B cell (primary cell): ENCODE measurements at regions not wholly inside any gene's neighbourhood (a gene's known extent, or its start where the extent isn't known, plus 50 kb on each side); places are given as distances from the start of the nearest gene placed in this dataset.

Experiments used
- ATAC-seq: fragments of 200-7000 bp; cut with Tn5 transposase; one replicate; pipeline ENCODE4 v1.10.0; 2021; ENCODE audit warnings: low read depth, mild to moderate bottlenecking, moderate number of reproducible peaks, moderate library complexity
- CTCF ChIA-PET: fragments of 350-600 bp; sonication (Branson Sonifier 250); formaldehyde crosslinking; loops from one replicate; lab custom pipeline; 2021; ENCODE audit warnings: antibody characterized with exemption, inconsistent platforms; lab: Charles Lee
- POLR2A ChIA-PET: fragments of 350-600 bp; sonication (Branson Sonifier 250); formaldehyde crosslinking; loops from one replicate; lab custom pipeline; 2021; ENCODE audit warnings: antibody characterized with exemption; lab: Charles Lee
- DNase-seq: peaks from one replicate; pipeline ENCODE4 v3.0.0; 2013
- H2AFZ ChIP-seq: 2 replicates; pipeline ENCODE4 v1.6.1; 2012; ENCODE audit warnings: mild to moderate bottlenecking, low read depth, low read length; ENCODE audit not compliant: insufficient read depth, poor library complexity, severe bottlenecking
- H3K27ac ChIP-seq, 2 donors: 1 replicate in 1 of 2; 2 replicates in 1 of 2; pipeline ENCODE4 v1.5.1; 2012 to 2013; ENCODE audit warnings: low read length in 2 of 2, mild to moderate bottlenecking in 2 of 2, moderate library complexity in 1 of 2
- H3K27me3 ChIP-seq, 4 experiments: fragments of 200-600 bp in 1 of 4; sonication (generic) in 1 of 4; replicated peaks in 1 of 4; 1 replicate in 2 of 4; 2 replicates in 2 of 4; pipeline versions ENCODE4 v1.6.1 to v1.7.0; 2013 to 2016; ENCODE audit warnings: low read length in 3 of 4, mild to moderate bottlenecking in 2 of 4, mixed read lengths in 1 of 4, moderate library complexity in 1 of 4; ENCODE audit not compliant: insufficient read depth in 4 of 4, control insufficient read depth in 3 of 4; ENCODE audit errors: control extremely low read depth in 1 of 4
- H3K36me3 ChIP-seq, 2 experiments: replicated peaks in 1 of 2; 1 replicate in 1 of 2; 2 replicates in 1 of 2; pipeline versions ENCODE4 v1.6.1 to v1.7.1; 2013; ENCODE audit warnings: low read length in 1 of 2; ENCODE audit not compliant: insufficient read depth in 2 of 2, control insufficient read depth in 1 of 2; ENCODE audit errors: control extremely low read depth in 1 of 2, extremely low read depth in 1 of 2
- H3K4me1 ChIP-seq, 2 donors: fragments of 200-600 bp in 1 of 2; sonication (generic) in 1 of 2; 1 replicate in 1 of 2; 2 replicates in 1 of 2; pipeline versions ENCODE4 v1.5.1 to v1.6.1; 2013 to 2017; ENCODE audit warnings: low read length in 2 of 2; ENCODE audit not compliant: control insufficient read depth in 2 of 2, insufficient read depth in 2 of 2
- H3K4me2 ChIP-seq: replicated peaks from 2 replicates; pipeline ENCODE3; 2012; ENCODE audit warnings: mild to moderate bottlenecking, low read depth, low read length; ENCODE audit not compliant: poor library complexity, severe bottlenecking
- H3K4me3 ChIP-seq, 5 experiments: fragments of 200-600 bp in 1 of 5; sonication (generic) in 1 of 5; 1 replicate in 3 of 5; 2 replicates in 2 of 5; pipeline versions ENCODE4 v1.5.1 to v1.7.0; 2011 to 2016; ENCODE audit warnings: low read length in 4 of 5, mild to moderate bottlenecking in 4 of 5, low read depth in 2 of 5, control low read depth in 1 of 5, moderate library complexity in 1 of 5; ENCODE audit not compliant: insufficient read depth in 1 of 5; ENCODE audit errors: control extremely low read depth in 1 of 5, extremely low read depth in 1 of 5
- H3K79me2 ChIP-seq: fragments of 200-600 bp; sonication (generic); one replicate; pipeline ENCODE4 v1.6.0; 2016; ENCODE audit warnings: low read length; ENCODE audit not compliant: control insufficient read depth, insufficient read depth
- H3K9ac ChIP-seq: fragments of 200-600 bp; sonication (generic); 2 replicates; pipeline ENCODE4 v1.6.1; 2017; ENCODE audit warnings: mild to moderate bottlenecking, low read length, moderate library complexity
- H3K9me3 ChIP-seq, 3 donors: one replicate each; pipeline versions ENCODE4 v1.6.1 to v1.7.1; 2013; ENCODE audit warnings: low read length in 2 of 3; ENCODE audit not compliant: control insufficient read depth in 2 of 3, insufficient read depth in 1 of 3; ENCODE audit errors: control extremely low read depth in 1 of 3
- H4K20me1 ChIP-seq: 2 replicates; pipeline ENCODE4 v1.6.0; 2012; ENCODE audit warnings: mild to moderate bottlenecking, low read length; ENCODE audit not compliant: insufficient read depth, control insufficient read depth, poor library complexity, severe bottlenecking
- H3K27ac Mint-ChIP-seq: one replicate; pipeline ENCODE4 v1.8.0; 2021; ENCODE audit warnings: mixed read lengths
- H3K27me3 Mint-ChIP-seq: one replicate; pipeline ENCODE4 v1.8.0; 2021; ENCODE audit warnings: mixed read lengths
- H3K4me1 Mint-ChIP-seq: one replicate; pipeline ENCODE4 v1.8.0; 2021; ENCODE audit warnings: mixed read lengths
- H3K4me3 Mint-ChIP-seq: one replicate; pipeline ENCODE4 v1.8.0; 2021; ENCODE audit warnings: mixed read lengths
- H3K9me3 Mint-ChIP-seq: one replicate; pipeline ENCODE4 v1.8.0; 2022; ENCODE audit warnings: mixed read lengths; ENCODE audit not compliant: insufficient read depth
- EZH2 ChIP-seq: IDR thresholded peaks from 2 replicates; pipeline ENCODE4 v1.6.1; 2012; ENCODE audit warnings: borderline replicate concordance, low read depth, mild to moderate bottlenecking, moderate library complexity, low read length; ENCODE audit not compliant: insufficient read depth, poor library complexity, severe bottlenecking
- WGBS: methylation state at CpG from one replicate; pipeline ENCODE4 v1.1.5; 2013; ENCODE audit warnings: missing lambda C conversion rate; ENCODE audit not compliant: insufficient coverage; 5-methylcytosine and 5-hydroxymethylcytosine counted together
- intact Hi-C: fragments of 100-400 bp; cut with micrococcal nuclease; formaldehyde crosslinking; loops from one replicate; pipeline ENCODE4 v1.10.0; 2022
- TF ChIP-seq, protein P1 (sequence below): fragments of 200-600 bp; IDR thresholded peaks from one replicate; pipeline ENCODE4 v1.8.0; 2022; ENCODE audit warnings: antibody characterized with exemption, mild to moderate bottlenecking

DNA sequence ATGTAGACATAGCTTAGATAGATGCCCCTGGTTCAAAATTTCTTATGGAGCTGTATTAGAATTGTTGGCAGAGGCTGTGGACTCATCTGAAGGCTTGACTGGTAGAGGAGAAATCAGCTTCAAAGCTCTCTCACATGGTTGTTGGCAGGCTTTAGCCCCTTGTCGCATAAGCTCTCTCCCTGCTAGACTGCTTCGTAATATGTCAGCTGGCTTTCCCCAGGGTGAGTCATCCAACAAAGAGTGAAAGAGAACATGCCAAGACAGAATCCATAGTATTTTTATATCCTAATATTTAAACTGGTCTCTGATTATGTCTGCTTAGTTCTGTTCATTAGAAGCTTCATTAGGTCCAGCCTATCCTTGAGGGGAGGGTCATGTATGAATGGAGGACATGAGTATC, 427.4 kb upstream of the NAALADL2 start:
- Histone ChIP-seq H4K20me1 (no peaks in the 10 kb centered on the region), H3K9me3 (no peaks in the 10 kb centered on the region), H3K9ac (no peak overlapping the region), H3K27ac (no peak overlapping the region), H3K4me3 (no peak overlapping the region), H3K4me2 (no peak overlapping the region), H3K79me2 (no peaks in the 10 kb centered on the region), H2AFZ (no peak overlapping the region), H3K27me3 (no peaks in the 10 kb centered on the region), H3K4me1 (no peaks in the 10 kb centered on the region), H3K36me3 (no peaks in the 10 kb centered on the region)
- no peaks in the 10 kb centered on the region for H3K9me3 Mint-ChIP-seq
- ChIA-PET CTCF (no interaction called here), POLR2A (no interaction called here)
- ATAC-seq (no peak), DNase-seq (no peak)
- TF ChIP-seq, protein P1, sequence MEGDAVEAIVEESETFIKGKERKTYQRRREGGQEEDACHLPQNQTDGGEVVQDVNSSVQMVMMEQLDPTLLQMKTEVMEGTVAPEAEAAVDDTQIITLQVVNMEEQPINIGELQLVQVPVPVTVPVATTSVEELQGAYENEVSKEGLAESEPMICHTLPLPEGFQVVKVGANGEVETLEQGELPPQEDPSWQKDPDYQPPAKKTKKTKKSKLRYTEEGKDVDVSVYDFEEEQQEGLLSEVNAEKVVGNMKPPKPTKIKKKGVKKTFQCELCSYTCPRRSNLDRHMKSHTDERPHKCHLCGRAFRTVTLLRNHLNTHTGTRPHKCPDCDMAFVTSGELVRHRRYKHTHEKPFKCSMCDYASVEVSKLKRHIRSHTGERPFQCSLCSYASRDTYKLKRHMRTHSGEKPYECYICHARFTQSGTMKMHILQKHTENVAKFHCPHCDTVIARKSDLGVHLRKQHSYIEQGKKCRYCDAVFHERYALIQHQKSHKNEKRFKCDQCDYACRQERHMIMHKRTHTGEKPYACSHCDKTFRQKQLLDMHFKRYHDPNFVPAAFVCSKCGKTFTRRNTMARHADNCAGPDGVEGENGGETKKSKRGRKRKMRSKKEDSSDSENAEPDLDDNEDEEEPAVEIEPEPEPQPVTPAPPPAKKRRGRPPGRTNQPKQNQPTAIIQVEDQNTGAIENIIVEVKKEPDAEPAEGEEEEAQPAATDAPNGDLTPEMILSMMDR, result no peak
- no peak for TF ChIP-seq EZH2
- H3K27ac Mint-ChIP-seq, result no peak overlapping the region
- H3K27me3 Mint-ChIP-seq, result no peaks in the 10 kb centered on the region
- intact Hi-C loops, result no loop called here
- WGBS, result 100% methylated on average over 1 of the region's 2 CpGs
- no peak overlapping the region for H3K4me3 Mint-ChIP-seq
- H3K4me1 Mint-ChIP-seq, result no peaks in the 10 kb centered on the region

DNA sequence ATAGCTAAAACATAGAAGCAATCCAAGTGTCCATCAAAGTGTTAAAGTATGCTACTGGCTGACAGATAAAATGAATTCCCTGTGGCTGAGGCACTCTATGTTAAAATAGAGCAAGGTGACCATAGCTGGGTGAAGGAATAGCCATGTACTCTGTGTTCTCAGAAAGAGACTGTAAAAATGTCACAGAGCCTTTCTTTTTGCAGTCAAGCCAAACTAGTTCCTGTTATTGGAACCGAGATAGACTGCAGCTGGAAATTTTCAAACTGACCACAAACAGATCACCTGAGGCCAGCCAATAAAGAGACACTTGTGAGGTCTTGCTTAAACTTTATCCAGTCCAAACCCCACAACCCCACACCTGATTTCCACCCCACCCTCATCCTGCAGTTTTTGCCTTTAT, 422.8 kb upstream of the NAALADL2 start:
- intact Hi-C loops, result no loop called here
- ATAC-seq (no peak), DNase-seq (no peak)
- 0% methylated on average over 1 of the region's 1 CpG for WGBS
- no peak overlapping the region for H3K27ac Mint-ChIP-seq
- Histone ChIP-seq H3K27me3 (peaks cover 0 to 4% (median 2%) of the 10 kb centered on the region in 4 experiments), H2AFZ (no peak overlapping the region), H3K4me1 (peaks cover 1% of the 10 kb centered on the region in 2 donors), H3K4me3 (no peak overlapping the region), H3K9ac (no peak overlapping the region), H3K4me2 (no peak overlapping the region), H3K9me3 (no peaks in the 10 kb centered on the region), H3K79me2 (no peaks in the 10 kb centered on the region), H3K27ac (no peak overlapping the region), H4K20me1 (no peaks in the 10 kb centered on the region), H3K36me3 (no peaks in the 10 kb centered on the region)
- POLR2A ChIA-PET, result no interaction called here
- H3K27me3 Mint-ChIP-seq, result peaks cover 7% of the 10 kb centered on the region
- H3K4me1 Mint-ChIP-seq, result peaks cover 7% of the 10 kb centered on the region
- H3K4me3 Mint-ChIP-seq, result no peak overlapping the region
- TF ChIP-seq, protein P1, result no peak
- TF ChIP-seq EZH2, result no peak
- CTCF ChIA-PET, result no interaction called here
- no peaks in the 10 kb centered on the region for H3K9me3 Mint-ChIP-seq
